ENCODE measurements at regions not wholly inside any gene's neighbourhood (a gene's known extent, or its start where the extent isn't known, plus 50 kb on each side); places are given as distances from the start of the nearest gene placed in this dataset.

- TF ChIP-seq POLR2A (IDR thresholded peaks at IDR 0.05; ENCODE audit: low read depth, low read length) (no peak), SMC3 (IDR thresholded peaks at IDR 0.05; ENCODE audit: low read depth, low read length) (no peak), MAFK (IDR thresholded peaks at IDR 0.05; ENCODE audit: low read depth, low read length) (no peak), NFE2L2 (IDR thresholded peaks at IDR 0.05; ENCODE audit: low read depth, low read length) (no peak), MXI1 (IDR thresholded peaks at IDR 0.05; ENCODE audit: borderline replicate concordance, low read depth, low read length) (no peak), BHLHE40 (IDR thresholded peaks at IDR 0.05; ENCODE audit: low read depth, low read length) (no peak), RAD21 (IDR thresholded peaks at IDR 0.05; ENCODE audit: low read length) (no peak), RCOR1 (IDR thresholded peaks at IDR 0.05; ENCODE audit: insufficient replicate concordance, low read length) (no peak), MAZ (IDR thresholded peaks at IDR 0.05; ENCODE audit: borderline replicate concordance, low read depth, low read length) (no peak), FOS (IDR thresholded peaks at IDR 0.05; ENCODE audit: low read depth, low read length) (no peak), RFX5 (IDR thresholded peaks at IDR 0.05; ENCODE audit: low read depth, low read length) (no peak), CEBPB (IDR thresholded peaks at IDR 0.05; ENCODE audit: low read depth, low read length) (no peak)
- TF ChIP-seq, protein P1, sequence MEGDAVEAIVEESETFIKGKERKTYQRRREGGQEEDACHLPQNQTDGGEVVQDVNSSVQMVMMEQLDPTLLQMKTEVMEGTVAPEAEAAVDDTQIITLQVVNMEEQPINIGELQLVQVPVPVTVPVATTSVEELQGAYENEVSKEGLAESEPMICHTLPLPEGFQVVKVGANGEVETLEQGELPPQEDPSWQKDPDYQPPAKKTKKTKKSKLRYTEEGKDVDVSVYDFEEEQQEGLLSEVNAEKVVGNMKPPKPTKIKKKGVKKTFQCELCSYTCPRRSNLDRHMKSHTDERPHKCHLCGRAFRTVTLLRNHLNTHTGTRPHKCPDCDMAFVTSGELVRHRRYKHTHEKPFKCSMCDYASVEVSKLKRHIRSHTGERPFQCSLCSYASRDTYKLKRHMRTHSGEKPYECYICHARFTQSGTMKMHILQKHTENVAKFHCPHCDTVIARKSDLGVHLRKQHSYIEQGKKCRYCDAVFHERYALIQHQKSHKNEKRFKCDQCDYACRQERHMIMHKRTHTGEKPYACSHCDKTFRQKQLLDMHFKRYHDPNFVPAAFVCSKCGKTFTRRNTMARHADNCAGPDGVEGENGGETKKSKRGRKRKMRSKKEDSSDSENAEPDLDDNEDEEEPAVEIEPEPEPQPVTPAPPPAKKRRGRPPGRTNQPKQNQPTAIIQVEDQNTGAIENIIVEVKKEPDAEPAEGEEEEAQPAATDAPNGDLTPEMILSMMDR (conservative IDR thresholded peaks at IDR 0.05; ENCODE audit: low read depth, low read length): no peak
- TF ChIP-seq, protein P2, sequence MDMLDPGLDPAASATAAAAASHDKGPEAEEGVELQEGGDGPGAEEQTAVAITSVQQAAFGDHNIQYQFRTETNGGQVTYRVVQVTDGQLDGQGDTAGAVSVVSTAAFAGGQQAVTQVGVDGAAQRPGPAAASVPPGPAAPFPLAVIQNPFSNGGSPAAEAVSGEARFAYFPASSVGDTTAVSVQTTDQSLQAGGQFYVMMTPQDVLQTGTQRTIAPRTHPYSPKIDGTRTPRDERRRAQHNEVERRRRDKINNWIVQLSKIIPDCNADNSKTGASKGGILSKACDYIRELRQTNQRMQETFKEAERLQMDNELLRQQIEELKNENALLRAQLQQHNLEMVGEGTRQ (IDR thresholded peaks at IDR 0.05; ENCODE audit: low read depth, low read length): no peak
These were observed 386.3 kb downstream of the ZIC1 start for GRCh38 chr3:147795418-147795817.

Measured in IMR-90 (cell line).